GOT3 (cell line): ENCODE measurements at regions not wholly inside any gene's neighbourhood (a gene's known extent, or its start where the extent isn't known, plus 50 kb on each side); places are given as distances from the start of the nearest gene placed in this dataset.

Source experiments
- DNase-seq: peaks from one replicate; lab custom pipeline; 2025; ENCODE audit warnings: mixed read lengths; lab: John Stamatoyannopoulos, UW

- DNase-seq: no peak
These were observed 65.5 kb upstream of the ITGA6 start for GRCh38 chr2:172361840-172362239.

- no peak for DNase-seq
These were observed 63.1 kb upstream of the ITGA6 start for GRCh38 chr2:172364261-172364660.

GRCh38 chr2:172366596-172367150 lies 60.7 kb upstream of the ITGA6 start:
- DNase-seq: no peak

GRCh38 chr2:172370821-172371455 lies 56.4 kb upstream of the ITGA6 start:
- DNase-seq: no peak

- DNase-seq: no peak
These were observed 55.0 kb upstream of the ITGA6 start for GRCh38 chr2:172372436-172372835.

GRCh38 chr2:172373076-172373475 lies 54.3 kb upstream of the ITGA6 start:
- no peak for DNase-seq

- DNase-seq: no peak
These were observed 53.6 kb upstream of the ITGA6 start for GRCh38 chr2:172373766-172374165.

- DNase-seq: no peak
These were observed 52.8 kb upstream of the ITGA6 start for GRCh38 chr2:172374318-172375240.

GRCh38 chr2:172375251-172375650 lies 52.1 kb upstream of the ITGA6 start:
- DNase-seq: no peak

GRCh38 chr2:172376016-172376415 lies 51.4 kb upstream of the ITGA6 start:
- no peak for DNase-seq

GRCh38 chr2:172376505-172377125 lies 50.8 kb upstream of the ITGA6 start:
- DNase-seq: no peak

- no peak for DNase-seq
These were observed 50.0 kb upstream of the ITGA6 start for GRCh38 chr2:172377408-172377807.
